CD4-positive, alpha-beta T cell treated with Interleukin-15 for 4 hours (primary cell): ENCODE measurements at regions not wholly inside any gene's neighbourhood (a gene's known extent, or its start where the extent isn't known, plus 50 kb on each side); places are given as distances from the start of the nearest gene placed in this dataset.

Experiments
- DNase-seq: peaks from one replicate; pipeline ENCODE4 v3.0.0-alpha.2; 2020; ENCODE audit warnings: low spot score

DNA sequence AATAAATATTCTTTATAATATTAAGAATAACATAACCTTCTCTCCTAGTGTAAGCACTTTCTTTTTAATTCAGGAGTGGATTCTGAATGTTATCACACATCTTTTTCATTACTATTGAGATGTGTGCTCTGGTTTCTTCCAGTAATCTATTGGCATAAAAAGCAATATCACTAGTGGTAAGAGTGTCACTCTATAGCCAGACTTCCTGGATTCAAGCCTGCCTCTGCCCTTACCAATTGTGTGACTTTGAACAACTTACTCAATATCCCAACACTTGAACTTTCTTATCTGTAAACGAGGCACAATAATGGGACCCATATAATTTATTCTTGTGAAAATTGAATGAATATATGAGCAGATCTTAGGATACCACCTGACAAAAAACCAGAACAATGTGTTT is 71.0 kb downstream of the SEM1 start:
- DNase-seq: no peak

DNA sequence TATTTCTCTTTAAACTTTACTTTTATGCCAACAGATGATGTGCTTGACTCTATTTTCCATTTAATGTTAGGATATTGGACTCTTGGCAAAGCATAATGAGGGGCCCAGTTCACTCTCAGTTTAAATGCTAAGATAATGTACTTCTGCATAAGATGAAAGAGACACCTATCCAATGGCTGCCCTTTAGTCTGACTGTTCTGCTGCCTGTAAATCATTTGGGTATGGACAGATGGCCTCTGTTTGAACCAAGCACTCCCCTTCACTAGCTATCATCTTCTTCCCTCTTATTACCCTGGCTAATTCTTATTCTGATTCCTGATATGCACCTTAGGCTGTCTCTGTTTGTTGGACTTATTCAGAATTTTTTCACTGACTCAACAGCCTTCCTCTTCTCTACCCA is 72.1 kb downstream of the SEM1 start:
- no peak for DNase-seq

DNA sequence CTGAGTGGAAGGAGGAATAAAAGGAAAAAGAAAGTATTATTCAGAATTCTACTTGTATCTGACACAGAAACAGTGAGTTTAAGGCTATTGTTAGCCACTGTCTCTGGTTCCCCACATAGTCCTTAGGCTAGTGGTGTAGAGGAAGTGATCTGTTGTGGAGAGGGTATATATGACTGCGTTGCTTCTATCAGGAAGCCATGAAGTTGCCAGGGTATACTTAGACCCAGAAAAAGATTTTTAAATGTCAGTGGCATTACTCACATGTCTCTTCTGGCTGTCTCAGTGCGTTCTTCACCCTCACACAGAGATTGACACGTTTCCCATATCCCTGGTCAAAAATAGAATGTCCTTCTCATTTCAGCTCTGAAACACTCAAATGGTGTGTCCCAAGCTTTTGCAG is 72.7 kb downstream of the SEM1 start:
- no peak for DNase-seq

DNA sequence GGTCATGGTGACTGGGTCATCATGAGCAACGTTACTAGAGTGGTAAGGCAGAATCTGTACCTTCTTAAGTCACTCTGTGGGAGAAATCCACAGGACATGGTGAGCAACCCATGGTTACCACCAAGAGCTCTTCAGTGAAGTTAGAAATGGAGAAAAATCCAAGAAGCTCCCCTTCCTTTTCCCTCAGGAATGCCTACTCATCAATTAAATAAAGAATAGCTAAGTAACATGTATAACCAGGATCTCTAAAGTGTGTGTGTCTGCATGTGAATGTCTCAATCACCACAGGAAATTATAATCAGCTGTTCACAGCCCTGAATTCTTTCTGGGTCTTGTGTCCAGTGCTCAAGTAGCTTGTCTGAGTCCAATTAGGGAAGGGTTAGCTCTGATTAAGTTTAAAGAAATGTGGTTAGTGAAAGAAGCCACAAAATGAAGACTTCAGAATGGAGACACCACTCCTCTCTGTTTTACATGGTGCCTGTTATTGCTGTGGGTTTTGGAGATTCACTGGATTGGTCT is 73.2 kb downstream of the SEM1 start:
- DNase-seq: no peak

DNA sequence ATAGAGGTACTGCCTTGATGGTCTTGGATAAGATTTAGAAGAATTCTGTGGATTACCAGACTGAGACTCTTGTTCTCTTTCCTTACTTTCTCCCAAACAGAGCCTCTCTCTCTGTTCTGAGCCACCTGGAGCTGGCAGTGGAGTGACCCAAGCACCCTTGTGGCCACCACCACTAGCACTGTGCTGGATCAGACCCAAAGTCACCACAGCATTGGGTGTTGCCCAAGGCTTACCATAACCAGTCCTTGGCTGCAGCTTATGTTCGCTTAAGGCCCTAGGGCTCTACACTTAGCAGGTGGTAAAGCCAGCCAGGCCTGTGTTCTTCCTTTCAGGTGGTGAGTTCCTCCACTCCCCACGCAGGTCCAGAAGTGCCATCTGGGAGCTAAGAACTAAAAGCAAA is 79.8 kb downstream of the SEM1 start:
- DNase-seq: no peak

DNA sequence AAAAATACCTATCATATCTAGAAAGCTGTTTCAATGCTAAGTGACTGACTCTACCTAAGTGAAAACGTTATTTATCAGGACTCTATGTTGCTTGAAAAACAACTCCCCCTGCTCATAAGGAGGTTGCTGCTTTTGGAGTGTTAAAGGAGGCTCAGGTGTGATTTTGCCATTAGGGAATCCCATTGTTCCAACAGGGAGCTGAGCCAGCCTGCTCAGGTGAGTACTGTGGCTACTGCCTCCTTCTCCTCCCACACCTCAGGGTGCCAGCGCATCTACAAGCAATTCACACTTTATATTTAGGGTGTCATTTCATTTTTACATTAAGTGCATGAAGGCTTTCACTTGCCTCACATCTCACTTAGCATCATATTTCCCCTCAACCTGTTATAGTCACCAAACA is 84.7 kb downstream of the SEM1 start:
- no peak for DNase-seq

DNA sequence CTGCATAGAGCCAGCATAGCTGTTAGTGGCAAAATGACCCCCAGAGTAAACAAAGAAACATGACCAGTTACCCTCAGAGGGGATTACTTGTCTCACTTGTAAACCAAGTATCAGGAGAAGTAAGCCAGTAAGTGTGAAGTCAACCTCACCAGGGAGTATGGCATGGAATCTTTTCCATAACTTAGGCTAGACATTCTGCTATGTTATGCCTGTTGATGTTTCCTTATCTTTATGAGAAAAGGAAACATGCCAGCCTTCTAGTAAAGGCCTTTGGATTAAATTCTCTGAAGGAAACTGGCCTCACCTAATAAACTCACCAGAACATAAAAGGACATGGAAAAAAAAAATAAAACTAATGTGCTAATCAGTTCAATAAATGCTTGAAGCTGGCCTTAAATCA is 87.7 kb downstream of the SEM1 start:
- no peak for DNase-seq

DNA sequence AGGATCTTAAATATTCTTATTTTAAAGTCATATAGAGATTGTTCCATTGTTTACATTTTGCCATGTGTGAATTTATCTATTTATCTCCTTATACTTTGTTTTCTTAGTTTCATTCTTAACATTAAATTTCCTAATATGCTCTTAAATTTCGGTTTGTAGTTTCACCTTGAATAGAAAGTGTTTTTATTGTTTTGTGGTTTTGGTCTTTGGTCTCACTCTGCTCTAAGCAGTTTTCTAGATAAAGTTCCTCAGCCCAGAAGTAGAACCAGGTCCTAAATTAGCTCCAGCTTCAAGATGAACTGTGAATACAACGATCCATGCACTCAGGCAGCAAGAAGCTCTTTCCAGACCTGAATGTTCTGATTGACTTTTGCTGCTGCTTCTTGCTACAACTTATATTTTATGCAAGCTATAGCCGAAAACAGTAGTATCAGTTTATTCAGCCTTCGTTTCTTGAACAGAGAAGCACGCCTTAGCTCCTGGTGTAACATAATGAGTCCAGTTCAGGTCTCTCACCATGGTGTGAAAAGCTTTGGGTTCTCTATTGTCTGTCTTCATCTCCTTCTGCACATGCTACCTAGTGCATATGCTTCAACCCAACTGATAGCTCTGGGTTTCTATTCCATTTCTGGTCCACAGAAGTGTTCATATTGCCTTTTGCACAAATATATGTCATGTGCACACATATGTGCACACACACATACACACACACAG is 95.3 kb downstream of the SEM1 start:
- no peak for DNase-seq

DNA sequence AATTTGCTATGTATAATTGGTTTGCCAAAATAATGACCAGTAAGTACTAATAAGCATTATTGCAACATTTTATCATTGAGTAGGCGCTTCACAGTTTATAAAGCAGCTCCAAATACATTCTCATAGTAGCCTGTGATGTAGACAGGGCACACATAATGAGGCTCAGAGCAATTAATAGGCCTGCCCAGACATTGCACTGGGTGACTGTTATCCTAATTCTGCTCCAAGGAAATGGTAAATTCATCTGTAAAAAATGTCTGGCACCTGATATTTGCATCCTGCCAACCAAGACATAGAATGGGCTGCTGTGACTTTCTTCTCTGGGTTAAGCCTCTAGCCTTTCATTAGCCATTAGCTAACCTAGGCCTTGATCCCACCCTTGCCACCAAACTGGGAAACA is 97.6 kb downstream of the SEM1 start:
- no peak for DNase-seq

DNA sequence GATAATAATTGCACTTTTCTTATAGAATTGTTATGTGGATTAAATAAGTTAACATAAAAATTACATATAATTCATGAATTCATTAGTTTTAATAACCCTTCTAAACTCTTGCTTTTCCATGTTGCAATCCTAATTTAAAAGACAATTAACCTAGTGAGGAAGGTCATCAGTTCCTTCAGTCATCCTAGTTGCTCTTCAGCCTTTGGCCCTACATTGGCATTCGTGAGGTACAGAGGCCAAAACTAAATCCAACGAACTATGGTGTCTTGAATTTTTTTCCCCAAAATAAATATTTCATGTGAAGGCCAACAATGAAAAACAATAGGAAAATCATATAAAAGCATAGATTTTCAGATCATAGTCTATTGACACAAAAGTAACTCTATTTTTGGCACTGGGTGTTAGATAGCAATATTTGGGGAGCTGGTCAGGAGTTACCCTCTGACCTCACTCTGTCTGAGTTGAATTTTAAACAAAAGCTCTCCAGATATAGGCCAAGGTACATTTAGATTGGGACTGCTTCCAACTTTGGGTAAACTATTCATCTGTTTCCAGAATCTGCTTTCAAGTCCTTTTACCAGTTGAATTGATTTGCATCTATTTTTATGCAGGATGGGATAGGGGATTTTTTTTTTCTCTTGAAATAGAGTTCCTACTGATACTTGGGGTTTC is 104.5 kb downstream of the SEM1 start:
- no peak for DNase-seq

DNA sequence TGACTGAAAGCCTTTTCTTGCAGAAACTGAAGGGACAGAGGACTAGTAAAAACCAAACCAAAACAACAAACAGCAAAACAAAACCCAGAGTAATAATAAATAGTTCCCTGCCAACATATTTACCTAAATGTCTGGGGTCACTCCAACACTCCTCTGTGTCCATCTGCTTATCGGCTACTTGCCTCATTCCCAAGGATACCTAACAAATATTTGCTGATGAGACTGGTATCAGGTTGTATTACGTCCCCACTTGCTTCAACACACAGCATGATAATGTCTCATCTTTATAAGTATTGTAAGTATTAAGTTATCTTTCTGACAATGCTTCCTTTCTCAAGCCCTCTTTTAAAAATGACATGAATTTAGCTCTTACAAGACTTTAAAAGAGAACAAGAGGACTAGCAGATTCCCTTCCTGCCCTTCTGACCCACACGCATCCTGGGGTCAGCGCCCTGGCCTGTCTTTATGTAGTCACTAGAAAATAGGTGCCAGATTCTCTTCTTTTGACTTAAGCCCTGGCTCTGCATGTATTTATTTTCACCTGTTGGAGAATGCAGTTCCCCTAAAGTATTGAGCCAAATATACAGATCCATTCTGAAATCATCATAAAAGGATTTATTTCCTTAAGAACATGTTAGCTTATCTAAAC is 110.2 kb downstream of the SEM1 start:
- no peak for DNase-seq

DNA sequence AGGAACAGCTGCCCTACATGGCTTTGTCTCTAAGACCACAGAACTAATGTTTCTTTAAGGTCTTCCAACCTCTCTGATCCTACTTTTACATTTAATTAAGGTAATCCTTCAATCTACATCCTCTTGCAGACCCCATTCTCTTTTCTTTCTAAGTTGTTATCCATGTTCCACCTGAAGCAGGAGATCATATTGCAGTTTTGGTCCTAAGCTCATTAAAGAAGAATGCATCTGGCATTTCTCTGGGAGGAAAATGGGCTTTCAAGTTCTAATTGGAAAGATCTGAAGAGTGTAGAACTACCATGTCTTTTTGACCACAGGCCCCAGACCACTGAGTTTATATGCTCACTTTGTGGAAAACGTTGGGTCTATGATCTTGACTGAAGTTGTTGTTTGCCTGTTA is 111.2 kb downstream of the SEM1 start:
- DNase-seq: no peak

DNA sequence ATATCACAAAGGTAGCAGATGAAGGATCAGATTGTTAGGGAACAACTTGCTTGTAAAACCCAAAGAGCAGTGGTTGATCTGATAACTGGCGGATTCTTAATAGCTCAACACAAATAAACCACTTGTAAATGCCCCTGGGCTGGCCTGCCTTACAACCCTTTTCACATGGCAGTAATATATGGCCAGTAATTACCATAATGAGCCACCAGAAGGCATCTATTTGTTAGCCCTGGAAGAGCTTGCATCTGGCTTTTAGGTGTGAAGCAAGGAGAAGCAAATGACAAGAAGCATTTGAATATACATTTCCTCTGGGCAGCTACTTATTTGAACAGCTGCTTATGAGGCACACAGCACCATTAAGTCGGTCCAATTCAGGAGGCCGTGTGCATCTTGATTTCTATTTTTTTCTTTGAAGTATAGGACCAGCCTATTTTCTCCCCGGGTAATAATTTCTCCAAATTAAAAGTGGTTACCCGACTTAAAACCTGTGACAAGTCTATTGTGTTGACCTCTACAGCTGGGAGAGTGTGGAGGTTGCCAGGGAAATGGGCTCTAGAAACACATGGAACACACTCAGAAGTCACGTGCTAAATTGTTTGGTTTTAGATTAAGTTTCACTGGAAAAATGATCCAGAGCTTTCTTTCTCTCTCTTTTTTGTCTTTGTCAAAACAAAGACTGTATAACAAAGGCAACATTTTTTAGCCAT is 113.4 kb downstream of the SEM1 start:
- no peak for DNase-seq

DNA sequence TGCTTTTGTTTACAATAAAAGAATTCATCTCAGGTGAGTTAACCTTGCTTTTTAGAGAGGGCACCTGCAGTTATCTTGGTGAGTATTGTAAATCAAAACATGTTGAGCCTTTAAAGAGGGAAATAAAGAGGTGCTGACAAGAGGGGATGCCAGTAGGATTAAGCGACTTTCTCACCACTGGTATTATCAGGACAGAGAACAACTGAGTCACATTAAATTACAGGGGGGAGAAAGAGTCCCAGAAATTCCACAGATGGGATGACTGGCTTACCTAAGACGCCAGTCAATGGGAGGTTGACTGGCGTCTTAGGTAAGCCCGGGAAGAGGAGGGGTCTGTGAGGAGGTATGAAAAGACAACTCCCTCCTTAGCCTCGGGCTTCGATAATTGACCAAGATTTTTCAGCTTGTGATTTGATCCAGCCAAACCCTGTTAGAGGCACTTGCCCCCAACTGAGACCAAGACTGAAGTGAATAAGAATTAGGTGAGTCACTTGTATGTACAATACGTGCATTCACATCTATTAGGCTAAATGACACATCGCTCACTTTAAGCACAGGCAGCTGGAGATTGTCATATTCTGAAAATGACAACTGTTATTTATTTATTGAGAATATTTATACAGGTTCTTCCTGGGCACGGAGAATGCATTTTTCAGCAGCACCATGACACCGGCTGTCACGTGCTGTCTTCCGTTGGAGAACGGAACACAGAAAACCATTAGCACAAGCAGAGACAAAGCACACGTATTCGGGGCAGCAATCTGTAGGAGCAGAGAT is 117.6 kb downstream of the SEM1 start:
- no peak for DNase-seq

DNA sequence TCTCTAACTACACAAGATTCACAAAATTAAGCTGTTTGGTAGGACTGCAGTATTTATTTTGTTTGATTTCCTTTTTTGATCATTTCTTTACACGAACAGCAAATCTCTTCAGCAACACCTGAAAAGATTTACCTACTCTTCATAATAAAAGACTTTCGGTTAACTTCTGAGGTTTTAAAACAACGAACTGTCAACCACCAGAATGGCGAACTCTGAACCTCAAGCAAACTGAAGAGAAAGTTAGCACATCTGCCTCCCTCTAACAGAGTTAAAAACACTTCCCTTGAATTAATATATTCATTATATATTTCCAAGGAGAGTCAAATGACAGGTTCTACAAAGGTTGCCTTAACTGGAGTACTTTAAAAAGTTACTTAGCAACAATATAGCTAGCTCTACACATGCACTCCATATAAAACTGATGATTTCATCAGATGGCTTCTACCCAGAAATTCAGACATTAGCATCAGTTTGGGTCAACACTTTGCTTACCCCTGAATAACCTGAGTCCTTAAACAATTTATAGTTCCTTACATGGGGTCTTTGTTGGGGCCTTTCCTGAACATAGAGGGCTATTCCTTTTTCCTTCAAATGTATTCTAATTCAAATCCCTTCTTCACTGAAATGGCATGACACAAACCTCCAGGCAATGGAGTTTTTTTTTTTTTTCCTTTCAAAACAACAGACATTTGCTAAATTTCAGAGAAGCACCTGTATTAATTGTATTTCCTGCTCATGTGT is 118.3 kb downstream of the SEM1 start:
- no peak for DNase-seq

DNA sequence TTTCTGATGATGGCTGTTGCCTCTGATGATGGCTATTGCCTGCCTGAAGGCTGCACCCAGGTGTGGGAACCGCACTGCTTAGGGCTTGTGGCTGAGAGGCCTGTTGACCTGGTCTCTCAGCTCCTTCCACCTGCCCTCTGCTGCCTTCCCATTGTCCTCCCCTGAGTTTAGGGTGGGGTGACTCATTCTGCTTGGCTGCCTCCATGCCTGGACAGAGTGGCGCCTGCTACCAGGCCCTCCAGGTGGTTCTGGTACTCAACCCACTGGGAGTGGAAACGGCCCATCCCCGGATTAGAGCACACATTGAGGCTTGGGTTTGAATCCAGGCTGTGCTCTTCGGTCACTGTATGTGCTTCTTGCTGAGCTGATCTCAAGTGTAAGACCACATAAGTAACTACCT is 120.6 kb downstream of the SEM1 start:
- no peak for DNase-seq

DNA sequence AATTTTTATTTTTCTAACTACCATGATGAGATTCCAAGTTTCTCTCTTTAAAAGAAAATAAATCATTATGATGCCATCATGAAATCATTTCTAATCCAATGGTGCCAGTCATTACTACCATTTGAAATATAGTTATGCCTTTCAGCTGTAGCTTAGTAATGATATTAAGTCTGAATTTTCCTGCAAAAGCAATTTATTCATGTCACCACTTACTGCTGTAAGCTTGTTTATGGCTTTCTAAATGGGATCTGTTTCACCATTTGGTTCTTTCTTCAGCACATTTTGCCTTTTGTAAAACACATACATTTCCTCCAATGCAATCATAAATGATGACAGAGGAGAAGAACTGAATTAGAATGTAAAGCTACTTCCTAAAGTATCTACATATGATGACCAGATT is 130.5 kb downstream of the SEM1 start:
- no peak for DNase-seq

DNA sequence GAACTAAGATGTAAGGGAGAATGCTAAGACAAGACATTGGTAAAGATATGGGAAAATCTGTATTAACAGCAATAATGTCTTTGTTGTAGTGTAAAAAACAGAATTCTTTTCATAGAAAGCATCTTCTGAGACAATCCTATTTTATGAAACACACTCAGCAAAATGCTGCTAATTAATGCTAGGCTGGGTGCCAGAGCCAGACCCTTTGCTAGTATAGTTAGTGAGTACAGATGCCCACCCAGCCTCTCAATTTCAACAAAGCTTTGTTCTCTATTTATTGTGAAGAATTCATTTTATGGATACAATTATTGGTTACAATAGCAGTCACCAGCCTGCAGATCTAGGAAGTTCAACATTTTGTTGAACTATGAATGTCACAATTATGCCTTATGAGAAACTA is 131.0 kb downstream of the SEM1 start:
- DNase-seq: no peak

DNA sequence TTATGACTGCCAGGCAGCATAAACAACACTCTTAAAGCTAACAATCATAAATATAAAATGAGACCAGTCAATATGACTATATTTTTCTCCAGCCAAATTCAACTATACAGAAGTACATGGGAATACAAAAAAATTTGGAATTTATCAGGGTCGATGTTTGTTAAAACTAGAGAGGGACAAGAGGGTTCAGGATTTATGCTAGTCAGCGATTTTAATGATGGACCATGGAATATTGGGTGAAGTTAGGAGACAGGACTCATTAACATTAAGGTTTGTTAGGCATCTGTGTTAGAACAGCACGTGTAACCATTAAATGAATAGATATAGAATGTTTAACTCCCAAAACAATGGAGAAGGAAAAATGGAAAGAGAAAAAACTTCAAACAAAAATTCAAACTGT is 146.2 kb downstream of the SEM1 start:
- no peak for DNase-seq

DNA sequence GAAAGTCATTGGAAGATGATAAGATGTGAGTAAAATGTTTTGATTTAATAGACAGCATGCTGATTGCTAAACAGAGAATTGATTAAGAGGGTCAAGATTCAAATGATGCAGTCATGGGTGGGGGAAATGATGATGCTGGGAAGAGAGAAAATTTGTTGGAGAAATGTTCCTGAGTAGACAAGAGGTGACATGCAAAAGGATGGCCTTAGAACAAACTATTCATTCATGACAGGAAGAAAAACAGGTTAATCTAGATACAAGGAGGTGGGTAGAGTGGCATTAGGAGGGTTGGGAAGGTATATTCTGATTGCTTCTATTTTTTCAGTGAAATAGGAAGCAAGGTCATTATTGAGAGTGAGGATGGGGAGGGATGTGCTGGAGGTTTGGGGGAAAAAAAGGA is 146.7 kb downstream of the SEM1 start:
- DNase-seq: no peak

DNA sequence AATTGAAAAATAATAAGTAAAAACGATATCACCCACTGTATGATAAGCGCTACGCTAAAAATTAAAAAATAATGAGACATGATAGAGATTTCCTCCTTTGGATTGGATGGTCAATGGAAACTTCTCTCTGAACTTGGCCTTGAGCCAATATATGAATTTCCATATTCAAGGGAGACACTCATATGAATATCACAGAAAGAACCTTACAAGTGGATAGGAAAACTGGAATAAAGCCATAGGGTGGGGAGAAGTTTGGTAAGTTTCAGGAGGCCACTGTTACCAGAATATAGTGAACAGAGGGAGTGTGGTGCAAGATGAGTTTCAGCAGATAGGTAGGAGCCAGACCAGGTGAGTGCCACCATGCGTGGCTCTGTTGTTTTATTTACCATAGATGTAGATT is 147.2 kb downstream of the SEM1 start:
- DNase-seq: no peak
